HG02852 (cell line): ENCODE measurements at regions not wholly inside any gene's neighbourhood (a gene's known extent, or its start where the extent isn't known, plus 50 kb on each side); places are given as distances from the start of the nearest gene placed in this dataset.

Experiments
- ATAC-seq: cut with Tn5 transposase; IDR thresholded peaks from one replicate; pipeline ENCODE4 v1.9.1; 2021; ENCODE audit warnings: mild to moderate bottlenecking, moderate library complexity; ENCODE audit not compliant: unreplicated experiment

GRCh38 chr3:124089214-124089613 lies 97.3 kb upstream of the ROPN1 start:
- ATAC-seq: no peak

GRCh38 chr3:124091716-124092115 lies 99.8 kb upstream of the ROPN1 start:
- ATAC-seq: no peak

DNA sequence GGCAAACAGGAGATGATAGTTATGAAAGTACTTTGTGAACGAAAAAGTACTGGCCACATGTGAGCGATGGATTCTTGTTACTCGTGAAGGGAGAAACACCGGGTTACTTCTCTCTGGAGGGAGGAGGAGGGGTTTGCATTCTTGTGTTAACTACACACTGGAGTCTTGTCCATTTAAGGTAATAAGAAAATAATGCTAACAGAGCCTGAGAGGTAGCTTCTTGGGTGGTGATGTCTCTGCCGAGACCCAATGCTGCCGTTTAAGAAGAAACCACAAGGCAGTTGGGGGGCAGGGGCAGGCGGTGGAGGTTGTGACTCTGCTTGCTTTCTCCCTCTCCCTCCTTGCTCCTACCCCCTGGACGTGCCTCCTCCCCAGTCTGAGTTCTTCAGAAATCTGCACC lies 100.9 kb upstream of the ROPN1 start:
- no peak for ATAC-seq

DNA sequence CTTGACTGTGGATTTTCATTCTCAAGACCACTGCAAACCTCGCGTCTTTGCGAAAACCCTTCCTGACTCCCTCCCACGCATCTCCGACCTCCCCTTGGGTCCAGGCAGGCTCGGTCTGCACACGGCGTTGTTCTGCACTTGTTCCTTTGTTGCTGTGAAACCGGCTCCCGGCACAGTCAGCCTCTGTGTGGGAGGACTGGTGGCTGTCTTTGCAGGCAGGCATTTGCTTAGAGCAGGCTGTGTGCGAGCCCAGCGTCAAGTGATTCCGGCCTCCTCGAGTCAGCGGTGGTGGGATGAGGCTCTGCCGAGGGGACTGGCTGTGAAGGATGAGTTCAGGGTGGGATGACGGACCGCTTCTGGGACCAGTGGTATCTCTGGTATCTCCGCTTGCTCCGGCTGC lies 102.6 kb upstream of the ROPN1 start:
- no peak for ATAC-seq

DNA sequence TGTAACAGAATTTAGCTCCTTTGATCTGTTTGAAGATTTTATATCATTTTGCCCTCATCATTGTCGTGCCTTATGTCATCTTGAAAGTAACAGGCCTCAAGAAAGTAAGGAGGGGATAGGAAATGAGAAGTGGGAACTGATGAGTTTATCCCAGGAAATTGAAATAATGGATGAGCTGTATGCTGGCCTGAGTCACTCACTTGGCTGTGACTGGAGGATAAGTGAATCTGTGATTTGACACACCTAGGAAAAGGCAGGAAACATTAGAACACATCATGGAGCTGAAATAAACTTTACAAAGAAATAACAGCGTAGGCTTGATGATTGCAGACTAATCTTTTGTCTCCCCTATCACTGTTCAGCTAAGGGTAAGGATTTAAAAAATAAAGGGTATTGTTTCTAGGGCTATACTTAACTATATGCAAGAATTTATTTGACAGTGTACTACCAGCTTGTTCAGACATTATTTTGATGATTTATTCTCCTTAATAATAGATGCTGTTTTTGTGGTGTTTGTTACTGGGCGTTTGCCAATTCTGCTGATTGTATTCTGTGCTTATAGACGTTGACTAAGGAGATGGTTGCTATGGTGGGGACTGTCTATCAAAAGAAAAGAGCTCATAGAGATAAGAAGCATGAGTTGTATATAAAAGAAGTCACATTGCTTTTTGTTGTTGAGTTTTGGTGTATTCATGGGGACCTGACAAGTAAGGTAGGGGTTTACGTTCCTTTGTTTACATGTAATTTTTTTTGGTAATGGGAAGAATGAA lies 105.6 kb upstream of the ROPN1 start:
- no peak for ATAC-seq

- ATAC-seq: no peak
Observed at GRCh38 chr3:124101643-124102042, 109.7 kb upstream of the ROPN1 start.

DNA sequence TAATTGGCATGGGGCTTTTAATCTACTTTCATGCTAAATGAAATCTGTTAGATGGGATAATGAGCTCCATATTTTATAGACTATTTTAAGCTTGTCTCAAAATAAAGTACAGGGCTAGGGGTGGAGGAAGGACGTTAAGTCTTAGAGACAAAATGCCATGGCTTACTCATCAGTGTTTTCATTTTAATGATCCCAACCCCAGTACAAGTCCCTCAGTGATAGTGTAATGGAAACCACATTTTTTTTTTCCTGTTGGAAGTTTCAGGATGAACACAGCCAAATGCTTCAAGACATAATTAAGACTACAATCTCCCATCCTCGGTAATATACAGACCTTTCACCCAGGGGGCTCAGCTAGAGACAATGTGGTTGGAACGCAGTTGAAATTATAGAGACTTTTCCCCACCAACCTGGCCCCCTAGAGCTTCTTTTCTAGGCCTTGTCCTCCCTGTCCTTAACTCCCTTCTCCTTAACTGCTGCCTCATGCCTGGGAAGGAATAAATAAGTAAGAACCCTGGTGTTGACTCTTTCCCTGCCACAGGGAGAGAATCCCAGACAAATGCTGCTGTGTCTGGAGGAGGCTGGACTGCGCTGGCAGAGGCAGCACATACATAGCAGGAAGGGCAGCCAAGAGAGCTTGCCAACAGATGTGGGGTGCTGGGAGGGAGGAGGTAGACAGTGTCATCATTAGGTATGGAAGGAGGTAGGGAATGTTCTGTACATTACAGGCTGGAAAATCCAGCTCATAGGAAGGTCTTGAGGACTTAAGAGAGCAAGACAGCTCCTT lies 115.4 kb upstream of the ROPN1 start:
- ATAC-seq: no peak

- ATAC-seq: no peak
Observed at GRCh38 chr3:124108446-124108845, 116.5 kb upstream of the ROPN1 start.

- ATAC-seq: no peak
Observed at GRCh38 chr3:124113485-124113884, 121.6 kb upstream of the ROPN1 start.

- ATAC-seq: no peak
Observed at GRCh38 chr3:124115279-124115678, 123.4 kb upstream of the ROPN1 start.

DNA sequence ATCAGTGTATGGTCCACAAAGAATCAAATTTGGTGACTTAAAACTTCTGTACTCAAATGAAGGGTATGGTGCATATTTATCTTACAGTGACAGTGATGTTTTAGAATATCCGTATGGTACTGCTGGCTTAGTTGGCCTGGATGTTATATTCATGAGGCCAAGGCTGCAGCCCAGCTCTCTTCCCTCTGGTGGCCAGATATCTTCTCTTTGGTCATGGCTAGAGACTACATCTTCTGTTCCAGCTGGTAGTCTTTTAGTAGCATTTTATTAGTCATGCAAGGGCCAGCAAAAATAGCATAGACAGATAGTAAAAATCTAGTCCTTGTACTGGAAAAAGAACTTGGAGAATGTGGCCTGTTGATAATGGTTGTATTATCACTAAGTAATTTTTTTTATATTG lies 124.0 kb upstream of the ROPN1 start:
- ATAC-seq: no peak

DNA sequence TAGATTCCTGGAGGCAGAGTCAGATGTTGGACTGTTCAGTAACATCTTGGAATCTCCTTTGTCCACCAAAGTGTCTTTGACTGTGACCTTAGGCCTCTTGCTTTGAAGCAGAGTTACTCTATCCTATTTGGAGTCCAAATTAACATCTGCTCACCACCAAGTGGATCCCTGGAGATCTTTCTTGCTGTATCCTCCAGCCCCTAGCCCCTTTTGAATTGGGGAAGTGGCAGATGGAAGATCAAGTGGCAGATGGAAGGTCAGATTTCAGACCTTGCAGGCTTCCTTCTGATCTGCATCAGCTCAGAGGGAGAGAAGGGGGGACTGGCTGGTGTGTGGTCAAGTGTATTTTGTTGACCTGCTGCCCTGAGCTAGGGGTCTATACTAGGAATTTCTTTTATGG lies 125.0 kb upstream of the ROPN1 start:
- no peak for ATAC-seq

DNA sequence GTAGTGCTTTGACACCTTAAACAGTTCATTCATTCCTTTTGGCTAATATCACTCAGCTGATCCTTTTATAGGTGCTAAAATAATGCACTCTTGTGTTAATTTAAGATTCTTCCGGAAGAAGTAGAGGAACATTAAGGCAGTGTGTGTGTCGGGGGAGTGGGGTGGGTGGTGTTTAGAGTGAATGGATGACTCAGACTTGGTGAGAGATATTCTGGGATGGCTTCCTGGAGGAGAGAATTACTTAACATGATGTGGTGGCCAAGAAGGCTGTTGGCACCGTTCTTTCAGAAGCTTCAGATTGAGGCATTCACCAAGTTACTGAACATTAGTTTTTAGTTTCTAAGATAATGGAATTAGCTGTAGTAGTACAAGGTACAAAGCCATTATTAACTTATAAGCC lies 125.6 kb upstream of the ROPN1 start:
- no peak for ATAC-seq

GRCh38 chr3:124118397-124118796 lies 126.5 kb upstream of the ROPN1 start:
- ATAC-seq: no peak

GRCh38 chr3:124119056-124119716 lies 127.3 kb upstream of the ROPN1 start:
- ATAC-seq: no peak

DNA sequence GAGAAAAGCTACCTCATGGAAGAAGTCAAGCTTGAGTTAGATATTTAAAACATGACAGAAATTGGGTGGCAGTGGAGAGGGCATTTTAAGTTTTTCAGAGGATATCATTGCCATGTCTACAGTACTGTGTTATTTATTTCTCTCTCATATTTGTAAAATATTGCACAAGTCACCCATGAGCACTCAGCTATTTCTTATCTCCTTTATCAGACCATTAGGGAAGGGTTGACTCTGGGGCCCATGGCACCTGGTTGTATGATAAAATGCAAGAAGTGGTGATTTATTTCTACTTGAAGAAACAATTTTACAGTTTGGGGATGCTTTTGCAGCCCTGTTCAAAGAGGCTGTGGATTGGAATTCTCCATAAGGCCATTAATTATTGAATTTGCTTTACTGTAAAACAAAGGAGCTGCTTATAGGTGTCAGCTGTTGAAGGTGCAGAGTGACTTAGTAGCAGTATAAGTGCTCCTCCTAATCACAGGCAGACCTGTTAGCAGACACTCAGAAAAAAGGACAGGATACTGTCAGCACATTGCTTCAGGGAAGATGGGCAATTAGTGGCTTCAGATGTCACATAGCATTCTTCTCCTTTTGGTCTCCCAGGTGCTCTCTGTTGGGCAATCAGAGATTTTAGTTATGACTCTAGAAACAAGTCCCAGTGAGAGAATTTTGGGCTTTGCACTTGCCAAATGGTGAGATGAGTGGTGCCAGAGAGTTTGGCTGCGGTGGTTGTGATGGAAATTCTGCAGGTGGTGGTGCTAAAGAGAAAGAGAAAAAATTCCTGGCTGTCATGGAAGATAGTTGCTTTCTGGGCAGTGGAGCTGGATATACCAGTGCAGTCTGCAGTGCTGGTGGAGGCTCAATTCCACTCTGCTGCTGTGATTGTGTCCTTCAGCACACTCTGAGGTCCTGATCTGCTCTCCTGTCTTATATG lies 129.7 kb upstream of the ROPN1 start:
- ATAC-seq: no peak

DNA sequence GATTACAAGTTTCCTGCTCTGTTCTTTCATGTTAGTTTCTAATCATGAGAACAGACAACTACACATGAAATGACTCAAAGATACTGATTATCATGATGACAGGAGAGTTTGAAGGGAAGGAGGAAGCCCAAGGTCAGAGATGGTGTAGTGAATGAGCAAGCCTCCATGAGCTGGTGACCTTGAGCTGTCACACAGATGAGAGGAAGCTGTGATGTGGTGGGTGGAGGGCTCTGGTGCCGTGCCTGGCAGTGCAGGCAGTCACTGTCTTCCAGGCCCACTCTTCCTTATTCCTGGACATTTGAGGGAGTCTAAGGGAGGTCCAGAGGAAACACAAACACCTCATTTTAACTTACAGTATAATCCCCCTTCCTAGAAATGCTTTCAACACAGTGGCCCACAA lies 133.4 kb upstream of the ROPN1 start:
- no peak for ATAC-seq

DNA sequence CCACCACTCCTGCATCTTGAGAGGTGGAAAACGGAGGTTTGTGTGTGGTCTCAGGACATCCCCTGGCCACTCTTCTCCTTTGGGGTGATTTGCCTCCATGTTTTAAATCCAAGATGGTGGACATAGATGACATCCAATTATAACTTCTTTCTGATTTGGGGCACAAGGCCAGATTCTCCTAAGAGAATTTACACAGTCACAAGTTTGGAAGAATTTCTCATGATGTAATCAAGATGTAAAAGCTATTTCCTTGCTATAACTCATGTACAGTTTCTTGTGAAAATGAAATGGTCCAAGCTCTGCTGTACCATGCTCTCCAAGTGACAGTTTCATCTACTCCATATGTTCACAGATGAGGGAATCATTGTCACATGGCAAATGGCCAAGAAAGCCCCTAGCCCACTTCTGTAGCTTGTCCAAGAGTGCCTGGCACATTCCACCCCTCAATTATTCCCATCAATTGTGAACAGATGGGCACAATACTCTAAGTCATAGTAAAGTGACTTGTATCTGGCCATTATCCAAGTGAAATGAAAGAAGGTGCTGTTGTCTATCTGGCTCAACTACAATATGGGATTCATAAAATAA lies 134.6 kb upstream of the ROPN1 start:
- ATAC-seq: no peak

GRCh38 chr3:124131158-124131557 lies 139.2 kb upstream of the ROPN1 start:
- ATAC-seq: no peak

GRCh38 chr3:124131580-124131979 lies 139.7 kb upstream of the ROPN1 start:
- ATAC-seq: no peak
